HT-29 (cell line): ENCODE measurements at regions not wholly inside any gene's neighbourhood (a gene's known extent, or its start where the extent isn't known, plus 50 kb on each side); places are given as distances from the start of the nearest gene placed in this dataset.
"Not testable (repeated sequence)": the region's sequence is repeated elsewhere in the genome, so short reads cannot be mapped to it uniquely, and the experiment has no call there.

Source experiments
- DNase-seq: peaks from one replicate; pipeline ENCODE4 v3.0.0-alpha.2; 2015; ENCODE audit warnings: low spot score

DNA sequence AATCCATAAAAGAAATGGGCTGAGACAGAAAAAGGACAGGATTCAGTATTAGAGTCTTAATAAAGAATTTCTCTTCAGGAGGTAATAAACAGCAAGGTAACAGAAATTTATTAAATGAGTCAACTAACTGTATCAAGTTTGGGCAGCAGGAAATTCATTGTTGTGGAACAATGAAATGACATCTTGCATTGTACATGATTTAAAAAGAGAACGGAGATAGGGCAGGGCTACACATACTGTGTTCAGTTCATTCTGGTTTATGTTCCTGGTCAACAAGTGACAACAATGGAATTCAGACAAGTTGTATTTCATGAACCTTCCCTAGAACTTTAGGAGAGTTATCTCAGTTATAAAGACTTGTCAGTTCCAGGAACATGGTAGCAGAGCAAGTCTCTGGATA lies 961.3 kb downstream of the SOCS6 start:
- DNase-seq, result no peak

GRCh38 chr18:71249791-71250190 lies 960.9 kb downstream of the SOCS6 start:
- DNase-seq, result no peak

DNA sequence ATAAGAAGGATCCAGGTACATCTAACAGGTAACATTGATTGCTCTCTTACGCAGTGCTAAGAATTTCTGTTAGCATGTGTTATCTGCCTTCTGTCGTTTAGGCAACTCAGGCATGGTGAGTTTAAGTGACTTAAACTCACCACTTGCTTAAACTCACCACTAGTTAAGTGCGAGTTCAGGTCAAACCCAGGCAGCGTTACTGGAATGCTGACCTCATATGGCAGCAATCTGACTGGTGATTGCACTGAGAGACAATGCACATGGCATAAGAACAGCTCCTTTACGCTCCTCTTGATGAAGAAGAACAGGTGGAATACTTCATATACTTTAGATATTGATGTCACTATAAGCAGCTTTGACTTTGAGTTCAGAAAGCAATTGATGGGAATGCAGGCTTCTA lies 954.1 kb downstream of the SOCS6 start:
- no peak for DNase-seq

DNA sequence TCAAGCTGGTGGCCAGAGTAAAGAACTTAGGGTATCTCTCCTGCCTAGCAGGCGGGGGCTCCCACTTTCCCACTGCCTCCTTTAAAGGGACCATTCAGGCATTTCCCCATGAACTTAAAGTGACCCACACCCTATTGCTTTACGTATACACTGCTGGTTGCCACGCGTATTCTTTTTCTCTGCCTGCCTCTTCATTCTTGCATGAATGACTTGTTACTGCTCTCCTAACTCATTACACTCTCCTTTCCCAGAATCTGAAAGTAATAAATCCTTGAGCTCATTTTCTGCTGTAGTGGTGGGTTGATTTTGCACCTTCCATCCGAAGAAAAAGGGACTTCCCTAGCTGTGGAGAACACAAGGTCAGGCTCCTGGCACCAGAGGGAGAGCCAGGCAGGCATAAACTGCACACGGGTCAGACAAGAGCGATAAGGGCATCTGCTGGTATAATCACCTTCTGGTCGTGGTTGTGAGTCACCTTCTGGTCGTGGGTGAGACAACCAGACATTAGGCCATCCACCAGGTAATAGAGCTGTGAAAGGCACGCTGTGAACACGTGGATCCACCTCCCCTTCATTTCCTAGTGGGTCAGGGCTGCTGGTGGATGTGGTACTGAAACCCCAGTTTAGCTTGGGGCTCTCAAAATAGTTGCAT lies 950.3 kb downstream of the SOCS6 start:
- DNase-seq, result no peak

DNA sequence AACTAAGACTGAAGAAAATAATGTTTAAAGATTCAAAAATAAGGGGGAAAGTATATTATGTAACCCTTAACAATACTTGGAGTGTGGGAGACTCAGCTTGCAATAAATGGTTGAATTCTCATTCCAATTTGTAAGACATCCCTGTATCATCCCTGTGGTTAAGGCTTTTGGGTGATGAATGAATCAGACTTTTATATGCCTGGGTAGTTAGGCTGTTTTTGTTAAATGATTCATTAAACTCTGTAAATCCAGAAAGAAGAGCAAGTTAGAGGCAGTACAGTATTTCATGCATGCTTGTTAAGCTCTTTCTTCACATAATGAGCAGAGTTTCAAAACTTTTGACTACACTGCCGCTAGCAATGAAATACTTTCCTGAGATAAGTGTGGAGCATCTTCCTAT lies 948.8 kb downstream of the SOCS6 start:
- no peak for DNase-seq

- no peak for DNase-seq
These were observed 944.3 kb downstream of the SOCS6 start for GRCh38 chr18:71233177-71233576.

DNA sequence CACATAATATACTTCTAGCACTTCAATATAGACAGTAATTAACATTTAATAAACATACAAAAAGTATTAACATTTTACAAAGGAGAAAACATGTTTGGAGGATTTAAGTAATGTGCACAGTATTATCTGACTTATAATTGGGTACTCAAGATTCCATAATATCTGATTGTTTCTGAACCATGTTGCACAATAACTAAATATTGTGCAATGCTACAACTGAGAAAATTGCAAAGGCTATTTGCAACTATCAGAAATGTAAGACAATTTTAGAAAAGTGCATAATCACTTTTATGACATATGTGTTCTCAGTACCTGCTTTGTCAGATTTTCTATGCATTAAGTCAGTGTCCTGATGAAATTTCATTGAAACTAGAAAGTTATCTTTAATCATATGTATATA lies 934.6 kb downstream of the SOCS6 start:
- no peak for DNase-seq

DNA sequence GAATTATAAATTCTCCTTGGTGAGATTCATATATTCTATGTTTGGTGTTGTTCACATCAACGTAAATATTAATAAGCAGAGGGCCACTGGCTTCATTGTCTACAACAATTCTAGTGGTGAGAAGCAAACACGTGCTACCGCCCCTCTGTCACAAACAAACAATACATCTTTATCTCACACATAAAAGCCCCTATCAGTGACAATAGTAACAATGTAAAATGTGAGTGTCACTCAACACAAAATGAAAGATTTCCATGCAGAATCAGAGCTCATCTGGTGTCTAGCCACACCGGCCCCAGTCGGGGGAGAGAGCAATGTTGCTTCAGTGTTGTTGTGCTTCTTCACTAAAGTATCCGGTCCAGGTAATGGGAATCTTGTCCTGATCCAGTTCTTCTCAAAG lies 932.6 kb downstream of the SOCS6 start:
- no peak for DNase-seq

DNA sequence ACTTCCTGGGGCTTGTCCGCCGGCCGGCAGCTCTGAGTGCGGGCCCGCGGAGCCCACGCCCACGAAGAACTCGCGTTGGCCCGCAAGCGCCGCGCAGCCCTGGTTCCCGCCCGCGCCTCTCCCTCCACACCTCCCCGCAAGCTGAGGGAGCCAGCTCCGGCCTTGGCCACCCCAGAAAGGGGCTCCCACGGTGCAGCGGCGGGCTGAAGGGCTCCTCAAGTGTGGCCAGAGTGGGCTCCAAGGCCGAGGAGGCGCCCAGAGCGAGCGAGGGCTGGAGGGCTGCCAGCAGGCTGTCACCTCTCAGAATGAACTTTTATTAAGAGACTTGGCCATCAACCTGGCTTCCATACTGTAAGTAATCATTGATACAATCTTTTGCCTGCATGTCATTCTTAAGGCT lies 923.9 kb downstream of the SOCS6 start:
- not testable (repeated sequence) for DNase-seq

GRCh38 chr18:71212222-71212621 lies 923.4 kb downstream of the SOCS6 start:
- no peak for DNase-seq

DNA sequence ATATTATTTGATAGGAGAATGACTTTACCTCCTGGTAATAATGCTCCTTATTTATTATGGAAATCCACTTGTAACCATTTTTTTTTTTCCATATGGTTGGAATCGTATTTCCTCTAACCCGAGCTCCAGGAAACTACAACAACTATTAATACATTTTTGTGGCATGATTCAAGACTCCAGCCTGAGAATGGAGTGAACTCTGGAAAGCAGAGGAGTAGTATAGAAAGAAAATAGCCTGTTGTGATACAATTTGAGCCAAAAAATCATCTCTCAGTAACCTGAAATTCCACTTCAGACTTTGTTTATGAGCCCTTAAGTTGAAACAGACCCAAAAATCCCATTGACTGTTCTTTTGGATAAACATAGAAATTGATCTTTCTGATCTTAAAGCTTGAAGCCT lies 921.1 kb downstream of the SOCS6 start:
- DNase-seq, result no peak

DNA sequence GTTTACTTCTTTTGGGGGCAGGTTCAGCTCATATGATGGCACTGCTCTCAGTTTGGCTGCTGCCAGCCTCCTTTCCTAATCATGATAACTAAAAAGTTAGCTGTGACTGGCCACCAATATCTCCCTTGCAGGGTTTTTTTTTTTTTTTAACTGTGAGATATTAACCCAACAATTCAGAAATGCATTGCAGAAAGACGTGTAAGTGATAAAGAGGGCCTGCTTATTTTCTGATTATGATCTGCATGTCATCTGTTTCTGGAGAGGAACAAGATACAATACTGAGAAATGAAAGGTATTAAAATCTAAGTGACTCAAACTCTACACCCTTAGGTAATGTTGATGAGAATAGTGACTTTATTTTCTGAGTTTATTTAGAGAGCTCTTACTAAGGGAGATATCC lies 905.6 kb downstream of the SOCS6 start:
- no peak for DNase-seq

DNA sequence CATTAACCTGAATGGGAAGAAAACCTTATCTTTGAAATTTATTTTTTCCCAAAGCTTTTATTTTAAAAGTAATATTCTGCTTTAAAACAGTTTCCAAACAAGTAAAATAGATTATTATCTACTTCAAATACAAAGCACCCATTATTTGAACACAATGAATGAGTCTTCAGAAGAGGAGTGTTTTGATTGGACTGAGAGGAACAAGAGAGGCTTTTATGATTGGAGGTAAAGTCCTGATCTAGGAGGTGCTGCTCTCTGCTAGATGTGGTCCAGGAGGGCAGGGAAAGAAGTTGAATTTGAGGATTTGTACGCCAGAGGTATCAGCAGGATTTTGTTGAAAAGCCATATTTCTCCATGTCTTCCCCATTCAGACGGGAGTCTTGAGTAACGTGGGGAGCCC lies 900.7 kb downstream of the SOCS6 start:
- no peak for DNase-seq

GRCh38 chr18:71168557-71169145 lies 879.8 kb downstream of the SOCS6 start:
- DNase-seq, result no peak

DNA sequence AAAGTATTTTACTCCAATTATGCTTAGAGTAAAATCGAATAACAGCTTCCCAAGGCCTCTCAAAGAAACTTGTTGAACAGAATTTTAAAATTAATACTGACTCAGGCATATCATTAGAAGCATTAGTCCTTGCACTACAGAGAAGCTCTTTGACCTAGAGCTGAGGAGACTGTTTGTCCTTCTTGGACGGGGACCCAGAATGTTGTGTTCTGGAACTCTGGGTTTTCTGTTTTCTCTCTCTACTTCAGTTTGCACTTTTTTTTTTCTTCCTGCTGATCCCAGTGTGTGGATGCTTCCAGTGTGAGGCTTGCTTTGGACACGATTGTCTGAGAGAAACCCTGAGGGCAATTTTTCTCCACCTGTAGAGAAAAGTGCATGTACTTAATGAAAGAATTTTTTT lies 847.6 kb downstream of the SOCS6 start:
- DNase-seq, result no peak

DNA sequence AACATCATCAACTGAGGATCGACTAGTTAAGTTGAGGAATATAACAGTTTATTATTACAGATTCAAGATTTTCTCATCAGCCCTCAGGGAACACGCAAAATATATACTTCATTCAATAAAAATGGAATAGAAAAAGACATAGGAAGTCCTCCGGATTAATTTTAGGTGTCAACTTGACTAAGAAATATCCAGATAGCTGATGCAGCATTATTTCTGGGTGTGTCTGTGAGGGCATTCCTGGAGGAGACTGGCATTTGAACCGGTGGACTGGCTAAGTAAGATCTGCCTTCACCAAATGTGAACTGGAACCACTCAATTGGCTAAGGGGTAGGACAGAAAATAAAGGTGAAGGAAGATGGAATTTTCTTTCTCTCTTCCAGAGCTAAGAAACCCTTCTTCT lies 845.3 kb downstream of the SOCS6 start:
- DNase-seq, result no peak

GRCh38 chr18:71131918-71132317 lies 843.1 kb downstream of the SOCS6 start:
- no peak for DNase-seq

- DNase-seq, result no peak
These were observed 841.5 kb downstream of the SOCS6 start for GRCh38 chr18:71130351-71130750.

DNA sequence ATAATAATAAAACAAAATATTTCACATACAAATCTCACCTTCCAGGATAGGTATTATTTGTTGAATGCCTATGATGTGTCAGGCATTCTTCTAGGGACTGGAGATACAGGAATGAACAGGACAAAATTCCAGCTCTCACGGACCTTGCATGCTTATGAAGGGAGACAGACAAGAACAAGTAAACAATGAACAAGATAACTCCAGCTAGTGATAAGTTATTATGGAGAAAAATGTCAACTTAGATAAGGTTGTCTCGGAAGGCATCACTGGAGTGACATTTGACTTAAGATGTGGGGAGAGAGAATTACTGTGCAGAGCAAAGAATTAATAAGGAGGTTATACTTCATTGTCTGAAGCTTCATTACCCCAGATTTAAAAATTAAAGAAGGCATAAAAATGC lies 836.7 kb downstream of the SOCS6 start:
- no peak for DNase-seq

DNA sequence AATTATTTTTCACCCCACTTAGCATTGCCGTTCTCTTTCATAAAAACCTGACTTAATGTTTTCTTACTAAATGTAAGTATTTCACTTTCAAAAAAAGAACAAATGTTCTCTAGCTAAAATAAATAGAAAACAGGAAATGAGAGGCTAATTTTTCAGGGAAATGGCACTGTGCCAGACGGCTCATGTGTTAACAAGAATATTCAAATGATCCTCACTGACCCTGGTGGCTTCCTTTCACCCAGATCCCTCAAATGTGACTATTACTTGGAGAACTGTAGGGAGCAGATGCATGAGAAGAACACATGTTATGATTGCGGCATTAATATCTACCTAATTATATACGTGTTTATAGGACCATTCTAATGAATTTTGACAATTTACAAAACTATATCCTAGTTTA lies 827.7 kb downstream of the SOCS6 start:
- DNase-seq, result no peak

- DNase-seq, result no peak
These were observed 826.4 kb downstream of the SOCS6 start for GRCh38 chr18:71115261-71115660.

DNA sequence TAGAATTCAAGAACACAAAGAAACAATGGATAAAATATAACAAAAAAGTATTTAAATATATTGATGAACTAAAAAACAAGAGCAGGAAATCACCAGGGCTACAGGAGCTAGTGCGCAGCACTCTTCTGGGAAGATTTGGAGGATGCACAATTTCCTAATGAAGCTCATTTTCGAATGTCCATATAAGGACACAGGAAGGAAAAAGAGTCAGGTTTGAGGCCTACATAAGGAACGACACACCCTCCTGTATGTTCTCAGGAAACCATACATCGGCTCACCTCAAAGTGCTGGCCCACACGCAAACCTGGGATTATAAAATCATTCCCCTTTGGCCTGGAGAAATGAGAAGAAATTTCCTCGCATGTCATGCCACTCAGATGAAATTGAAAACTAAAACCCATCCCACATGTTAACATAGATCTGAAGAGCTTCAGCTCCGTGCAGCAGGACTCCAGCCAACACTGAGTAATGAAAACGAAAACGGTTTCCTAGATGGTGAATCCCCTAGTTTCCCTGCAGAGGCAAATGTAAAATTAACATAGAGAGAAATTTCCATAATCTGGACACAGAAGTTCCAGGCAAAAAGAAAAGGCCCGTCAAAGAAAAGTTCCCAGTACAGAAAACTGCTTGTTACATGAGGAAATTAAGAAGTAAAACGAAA lies 825.8 kb downstream of the SOCS6 start:
- DNase-seq, result no peak

DNA sequence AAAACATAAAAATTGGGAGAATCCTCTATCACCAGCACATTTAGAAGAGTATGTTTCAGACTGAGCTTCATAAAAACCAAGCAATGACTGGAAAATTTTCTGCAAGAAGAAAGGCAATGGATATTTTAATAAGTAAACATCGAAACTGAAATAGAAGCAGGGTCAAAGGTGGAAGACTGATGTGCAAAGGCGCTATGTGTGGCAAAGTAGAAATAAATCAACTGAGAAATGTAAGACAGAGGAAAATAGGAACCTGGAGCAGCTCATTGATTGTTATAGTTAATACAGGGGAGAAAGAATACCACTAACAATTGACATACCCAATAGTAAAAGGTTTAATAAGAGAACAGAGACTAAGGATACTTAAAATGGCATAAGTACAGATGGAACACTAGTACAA lies 818.4 kb downstream of the SOCS6 start:
- no peak for DNase-seq
